Tibial nerve (tissue), 4 donors: ENCODE measurements at regions not wholly inside any gene's neighbourhood (a gene's known extent, or its start where the extent isn't known, plus 50 kb on each side); places are given as distances from the start of the nearest gene placed in this dataset.

Source experiments
- DNase-seq, 2 donors: peaks; one replicate each; pipeline ENCODE4 v3.0.0-alpha.2; 2019; ENCODE audit warnings: low spot score in 2 of 2
- H3K27ac ChIP-seq, 4 donors: fragments of 200-600 bp; sonication (generic) in 3 of 4; one replicate each; pipeline ENCODE4 v1.5.1; 2017 to 2019; ENCODE audit warnings: mild to moderate bottlenecking in 1 of 4
- H3K27me3 ChIP-seq, 2 donors: fragments of 200-600 bp; sonication (generic) in 1 of 2; one replicate each; pipeline versions ENCODE4 v1.5.1 to v1.6.0; 2017 to 2019
- H3K36me3 ChIP-seq, 3 donors: fragments of 200-600 bp; sonication (generic); one replicate each; pipeline ENCODE4 v1.5.1; 2018 to 2019
- H3K4me1 ChIP-seq, 4 donors: fragments of 200-600 bp; sonication (generic) in 3 of 4; one replicate each; pipeline ENCODE4 v1.5.1; 2017 to 2019
- H3K4me3 ChIP-seq, 4 donors: fragments of 200-600 bp; sonication (generic) in 3 of 4; one replicate each; pipeline ENCODE4 v1.5.1; 2017 to 2019; ENCODE audit warnings: mild to moderate bottlenecking in 1 of 4, moderate library complexity in 1 of 4
- H3K9me3 ChIP-seq, 4 donors: fragments of 200-600 bp; sonication (generic) in 3 of 4; one replicate each; pipeline ENCODE4 v1.5.1; 2017 to 2019
- EP300 ChIP-seq, 2 donors: sonication (generic); formaldehyde crosslinking; IDR thresholded peaks; one replicate each; pipeline ENCODE4 v1.6.1; 2017; ENCODE audit warnings: antibody characterized with exemption in 2 of 2, mild to moderate bottlenecking in 1 of 2
- POLR2A ChIP-seq, 2 donors: fragments of 450-650 bp; IDR thresholded peaks; one replicate each; pipeline ENCODE4 v1.6.1; 2017; ENCODE audit warnings: antibody characterized with exemption in 2 of 2, mild to moderate bottlenecking in 2 of 2, moderate library complexity in 2 of 2
- WGBS, 2 donors: methylation state at CpG; one replicate each; pipeline ENCODE4 v1.1.5; 2018; 5-methylcytosine and 5-hydroxymethylcytosine counted together
- TF ChIP-seq, protein P1 (sequence below), 5 experiments: fragments of 200-600 bp in 3 of 5; fragments of 450-650 bp in 2 of 5; sonication (generic) in 3 of 5; IDR thresholded peaks; one replicate each; pipeline ENCODE4 v1.5.1; 2016 to 2019; ENCODE audit warnings: antibody characterized with exemption in 5 of 5, mild to moderate bottlenecking in 3 of 5, moderate library complexity in 2 of 5

DNA sequence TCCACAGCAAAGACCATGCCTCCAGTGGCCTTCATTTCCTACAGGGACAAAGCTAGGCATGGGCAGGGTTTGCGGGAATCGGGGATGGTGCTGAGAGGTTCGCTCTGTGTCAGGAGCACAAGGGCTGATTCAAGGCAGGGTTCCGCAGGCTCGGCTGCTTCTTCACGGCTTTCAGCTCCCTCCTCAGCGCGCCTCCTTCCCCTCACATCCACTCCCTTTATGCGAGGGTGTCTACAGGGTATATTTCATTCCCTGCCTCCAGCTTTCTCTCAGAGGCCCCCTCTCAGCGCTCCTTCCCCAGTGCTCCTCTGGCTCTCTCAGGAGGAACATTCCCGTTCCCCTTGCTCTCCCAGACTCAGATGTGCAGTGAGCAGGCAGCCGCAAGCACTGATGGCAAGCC is 78.7 kb upstream of the ASB18 start:
- Histone ChIP-seq H3K27ac (no peak overlapping the region), H3K4me3 (no peak overlapping the region), H3K36me3 (no peaks in the 10 kb centered on the region), H3K4me1 (peaks cover 0 to 11% (median 0%) of the 10 kb centered on the region in 4 donors), H3K27me3 (no peaks in the 10 kb centered on the region), H3K9me3 (no peaks in the 10 kb centered on the region)
- WGBS, 2 donors: 85 to 86% methylated on average over 12 of the region's 12 CpGs
- no peak for TF ChIP-seq POLR2A (IDR thresholded peaks at IDR 0.05)
- TF ChIP-seq, protein P1, sequence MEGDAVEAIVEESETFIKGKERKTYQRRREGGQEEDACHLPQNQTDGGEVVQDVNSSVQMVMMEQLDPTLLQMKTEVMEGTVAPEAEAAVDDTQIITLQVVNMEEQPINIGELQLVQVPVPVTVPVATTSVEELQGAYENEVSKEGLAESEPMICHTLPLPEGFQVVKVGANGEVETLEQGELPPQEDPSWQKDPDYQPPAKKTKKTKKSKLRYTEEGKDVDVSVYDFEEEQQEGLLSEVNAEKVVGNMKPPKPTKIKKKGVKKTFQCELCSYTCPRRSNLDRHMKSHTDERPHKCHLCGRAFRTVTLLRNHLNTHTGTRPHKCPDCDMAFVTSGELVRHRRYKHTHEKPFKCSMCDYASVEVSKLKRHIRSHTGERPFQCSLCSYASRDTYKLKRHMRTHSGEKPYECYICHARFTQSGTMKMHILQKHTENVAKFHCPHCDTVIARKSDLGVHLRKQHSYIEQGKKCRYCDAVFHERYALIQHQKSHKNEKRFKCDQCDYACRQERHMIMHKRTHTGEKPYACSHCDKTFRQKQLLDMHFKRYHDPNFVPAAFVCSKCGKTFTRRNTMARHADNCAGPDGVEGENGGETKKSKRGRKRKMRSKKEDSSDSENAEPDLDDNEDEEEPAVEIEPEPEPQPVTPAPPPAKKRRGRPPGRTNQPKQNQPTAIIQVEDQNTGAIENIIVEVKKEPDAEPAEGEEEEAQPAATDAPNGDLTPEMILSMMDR (IDR thresholded peaks at IDR 0.05): no peak
- TF ChIP-seq EP300 (IDR thresholded peaks at IDR 0.05): no peak
- no peak for DNase-seq

DNA sequence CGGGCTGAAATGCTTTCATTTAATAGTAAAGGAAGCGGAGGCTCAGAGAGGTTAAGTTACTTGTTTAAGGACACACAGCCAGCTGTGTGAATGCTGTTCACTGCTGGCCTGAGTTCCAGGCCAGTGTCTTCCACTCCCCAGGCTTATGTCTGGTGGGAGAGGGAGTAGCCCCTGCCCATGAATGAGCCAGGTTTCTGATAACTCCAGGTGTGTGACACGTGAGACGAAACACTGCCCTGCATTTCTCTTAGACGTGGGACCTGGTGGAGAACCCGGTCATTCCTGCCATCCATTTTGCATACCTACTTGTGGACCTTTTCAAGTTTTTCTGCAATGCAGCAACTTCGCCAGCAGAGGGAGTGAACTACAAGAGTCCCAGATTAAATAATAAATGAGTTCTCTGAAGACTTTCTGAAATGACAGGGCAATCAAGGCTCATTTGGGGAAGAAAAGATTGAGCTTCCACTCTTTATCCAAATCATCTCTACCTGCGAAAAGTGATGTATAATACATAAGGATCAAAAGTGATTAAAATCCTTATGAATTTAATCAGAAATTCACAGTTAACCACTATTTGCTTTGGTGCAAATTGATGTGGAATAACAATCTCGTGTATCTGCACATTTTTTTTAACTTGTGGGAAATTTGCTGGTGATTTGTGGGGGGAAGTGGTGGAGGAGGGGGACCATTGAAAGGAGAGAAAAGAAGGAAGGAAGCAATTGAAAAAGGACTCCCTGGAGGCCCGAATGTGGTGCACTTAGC is 79.4 kb upstream of the ASB18 start:
- Histone ChIP-seq H3K9me3 (no peaks in the 10 kb centered on the region), H3K27ac (no peak overlapping the region), H3K27me3 (no peaks in the 10 kb centered on the region), H3K36me3 (no peaks in the 10 kb centered on the region), H3K4me1 (peaks cover 0 to 6% (median 0%) of the 10 kb centered on the region in 4 donors), H3K4me3 (no peak overlapping the region)
- TF ChIP-seq EP300 (IDR thresholded peaks at IDR 0.05) (no peak), POLR2A (IDR thresholded peaks at IDR 0.05) (no peak)
- TF ChIP-seq, protein P1 (IDR thresholded peaks at IDR 0.05): peak; percentile 72 to 79 (median 75)
- peak; percentile 60 to 81 for DNase-seq
- WGBS, 2 donors: 34% methylated on average over 10 of the region's 10 CpGs

DNA sequence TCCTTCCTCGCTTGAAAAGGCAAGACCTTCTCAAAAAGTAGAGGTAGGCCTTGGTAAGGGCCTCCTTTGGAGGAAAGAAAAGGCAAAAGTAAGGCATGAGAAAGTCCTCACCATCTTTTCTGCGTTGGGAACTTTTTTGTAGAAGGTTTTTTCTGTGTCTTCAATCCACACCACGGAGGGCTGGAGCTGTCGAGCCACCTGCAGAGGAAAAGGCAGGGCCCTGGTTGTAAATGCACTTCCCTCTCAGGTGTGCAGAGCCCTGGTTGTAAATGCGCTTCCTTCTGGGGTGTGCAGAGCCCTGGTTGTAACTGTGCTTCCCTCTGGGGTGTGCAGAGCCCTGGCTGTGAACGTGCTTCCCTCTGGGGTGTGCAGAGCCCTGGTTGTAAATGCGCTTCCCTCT is 80.2 kb upstream of the ASB18 start:
- H3K4me3 ChIP-seq: no peak overlapping the region
- H3K9me3 ChIP-seq: no peaks in the 10 kb centered on the region
- H3K36me3 ChIP-seq: no peaks in the 10 kb centered on the region
- TF ChIP-seq POLR2A (IDR thresholded peaks at IDR 0.05) (no peak), EP300 (IDR thresholded peaks at IDR 0.05) (no peak)
- TF ChIP-seq, protein P1 (IDR thresholded peaks at IDR 0.05): no peak
- H3K27ac ChIP-seq: no peak overlapping the region
- no peaks in the 10 kb centered on the region for H3K27me3 ChIP-seq
- no peaks in the 10 kb centered on the region for H3K4me1 ChIP-seq
- WGBS, 2 donors: 77 to 87% methylated on average over 6 to 7 of the region's 7 CpGs
- no peak for DNase-seq

DNA sequence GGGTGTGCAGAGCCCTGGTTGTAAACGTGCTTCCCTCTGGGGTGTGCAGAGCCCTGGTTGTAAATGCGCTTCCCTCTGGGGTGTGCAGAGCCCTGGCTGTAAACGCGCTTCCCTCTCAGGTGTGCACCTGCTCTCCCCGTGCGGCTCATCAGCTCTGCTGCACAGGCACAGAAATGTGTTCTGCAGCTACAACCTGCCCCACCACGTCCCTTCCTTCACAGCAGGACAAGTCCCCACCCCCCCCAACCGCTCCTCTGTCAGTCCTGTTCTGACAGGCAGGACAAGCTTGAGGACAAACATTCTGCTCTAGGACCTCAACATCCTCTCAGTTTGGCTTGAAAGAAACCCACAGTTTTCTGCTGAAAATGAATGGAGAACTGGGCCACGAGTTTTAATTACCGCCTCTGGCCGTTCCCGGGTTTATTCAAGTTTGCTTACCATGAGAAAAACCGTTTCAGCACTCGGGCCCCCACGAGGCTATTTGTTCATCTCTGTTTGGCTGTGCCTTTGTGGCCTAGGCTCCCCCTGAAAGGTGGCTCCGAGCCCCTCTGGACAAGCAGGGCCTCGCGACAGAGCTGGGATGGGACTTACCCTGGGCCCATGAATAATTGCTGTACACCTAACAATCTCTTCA is 81.0 kb upstream of the ASB18 start:
- TF ChIP-seq EP300 (IDR thresholded peaks at IDR 0.05): no peak
- TF ChIP-seq, protein P1 (IDR thresholded peaks at IDR 0.05): no peak
- TF ChIP-seq POLR2A (IDR thresholded peaks at IDR 0.05): no peak
- Histone ChIP-seq H3K27ac (no peak overlapping the region), H3K36me3 (no peaks in the 10 kb centered on the region), H3K9me3 (no peaks in the 10 kb centered on the region), H3K4me3 (no peak overlapping the region), H3K4me1 (no peaks in the 10 kb centered on the region), H3K27me3 (no peaks in the 10 kb centered on the region)
- DNase-seq: no peak
- WGBS, 2 donors: 63 to 76% methylated on average over 18 of the region's 18 CpGs

GRCh38 chr2:236346366-236346765 is 82.2 kb upstream of the ASB18 start:
- Histone ChIP-seq H3K27me3 (no peaks in the 10 kb centered on the region), H3K4me3 (no peak overlapping the region), H3K27ac (no peak overlapping the region), H3K4me1 (no peaks in the 10 kb centered on the region), H3K9me3 (no peaks in the 10 kb centered on the region), H3K36me3 (no peaks in the 10 kb centered on the region)
- WGBS, 2 donors: 89 to 97% methylated on average over 6 of the region's 6 CpGs
- no peak for DNase-seq
- TF ChIP-seq EP300 (IDR thresholded peaks at IDR 0.05) (no peak), POLR2A (IDR thresholded peaks at IDR 0.05) (no peak)
- TF ChIP-seq, protein P1 (IDR thresholded peaks at IDR 0.05): no peak
